Endothelial cell of umbilical vein (primary cell): ENCODE measurements at regions not wholly inside any gene's neighbourhood (a gene's known extent, or its start where the extent isn't known, plus 50 kb on each side); places are given as distances from the start of the nearest gene placed in this dataset.

ENCODE experiments used
- BruUV-seq: library from RNA; stranded (reverse); fragments of 400-500 nt; replicated peaks from 2 replicates; lab custom pipeline; 2021; lab: Mats Ljungman, UMichigan
- CTCF ChIA-PET: fragments of 300-600, 350-600 bp; sonication (Branson Sonifier 250); formaldehyde crosslinking; loops from one replicate; lab custom pipeline; 2021; ENCODE audit warnings: antibody characterized with exemption, inconsistent platforms; lab: Charles Lee
- POLR2A ChIA-PET: fragments of 300-600, 350-600 bp; sonication (Branson Sonifier 250); formaldehyde crosslinking; loops from one replicate; lab custom pipeline; 2021; ENCODE audit warnings: antibody characterized with exemption, inconsistent platforms; lab: Charles Lee
- DNase-seq: peaks from one replicate; pipeline ENCODE4 v3.0.0-alpha.2; 2011; ENCODE audit warnings: low read depth, low spot score
- FAIRE-seq: peaks from 2 replicates; lab custom pipeline; 2011; peaks lifted over from hg19 to GRCh38; lab: Jason Lieb, UNC
- H2AFZ ChIP-seq: 2 replicates; pipeline ENCODE4 v1.6.0; 2012; ENCODE audit warnings: low read depth, low read length, control low read depth, inconsistent platforms
- H3K27ac ChIP-seq: 2 replicates; pipeline ENCODE4 v1.5.1; 2011; ENCODE audit warnings: low read depth, mild to moderate bottlenecking, control low read depth, low read length, moderate library complexity; ENCODE audit not compliant: insufficient read depth
- H3K27me3 ChIP-seq, 2 experiments: 2 replicates each; pipeline versions ENCODE4 v1.6.0 to v1.6.1; 2011; ENCODE audit warnings: low read length in 2 of 2, mixed read lengths in 1 of 2; ENCODE audit not compliant: control insufficient read depth in 2 of 2, insufficient read depth in 2 of 2
- H3K36me3 ChIP-seq, 2 experiments: 2 replicates in 1 of 2; 3 replicates in 1 of 2; pipeline ENCODE4 v1.5.1; 2011; ENCODE audit warnings: low read length in 2 of 2, mild to moderate bottlenecking in 1 of 2, moderate library complexity in 1 of 2; ENCODE audit not compliant: control insufficient read depth in 2 of 2, insufficient read depth in 2 of 2; ENCODE audit errors: extremely low read depth in 1 of 2
- H3K4me1 ChIP-seq: 3 replicates; pipeline ENCODE4 v1.5.1; 2011; ENCODE audit warnings: mild to moderate bottlenecking, low read length; ENCODE audit not compliant: control insufficient read depth, insufficient read depth; ENCODE audit errors: extremely low read depth
- H3K4me2 ChIP-seq: 2 replicates; pipeline ENCODE4 v1.6.1; 2011; ENCODE audit warnings: low read length, control low read depth, mixed read lengths; ENCODE audit not compliant: insufficient read depth
- H3K4me3 ChIP-seq, 3 experiments: fragments of 200-600 bp in 1 of 3; sonication (generic), shearing (Covaris generic) in 1 of 3; replicated peaks in 1 of 3; 2 replicates each; pipeline ENCODE4 v1.5.1; 2011 to 2016; ENCODE audit warnings: control low read depth in 3 of 3, low read length in 3 of 3, mild to moderate bottlenecking in 2 of 3, inconsistent platforms in 1 of 3, low read depth in 1 of 3, moderate library complexity in 1 of 3; ENCODE audit not compliant: insufficient read depth in 1 of 3
- H3K79me2 ChIP-seq: 2 replicates; pipeline ENCODE4 v1.6.0; 2012; ENCODE audit warnings: low read length, inconsistent platforms; ENCODE audit not compliant: control insufficient read depth, insufficient read depth
- H3K9ac ChIP-seq: replicated peaks from 2 replicates; pipeline ENCODE3; 2011; ENCODE audit warnings: low read length, control low read depth; ENCODE audit not compliant: insufficient read depth; ENCODE audit errors: extremely low read depth
- H3K9me1 ChIP-seq: replicated peaks from 3 replicates; pipeline ENCODE4 v1.6.0; 2011; ENCODE audit warnings: mild to moderate bottlenecking, low read length; ENCODE audit not compliant: control insufficient read depth, insufficient read depth; ENCODE audit errors: extremely low read depth
- H3K9me3 ChIP-seq: replicated peaks from 2 replicates; pipeline ENCODE4 v1.5.1; 2012; ENCODE audit warnings: low read length, inconsistent platforms; ENCODE audit not compliant: control insufficient read depth, insufficient read depth
- H4K20me1 ChIP-seq: replicated peaks from 2 replicates; pipeline ENCODE3; 2011; ENCODE audit warnings: mild to moderate bottlenecking, low read length; ENCODE audit not compliant: control insufficient read depth, insufficient read depth; ENCODE audit errors: extremely low read depth
- CTCF ChIP-seq, 2 donors: IDR thresholded peaks; 1 replicate in 1 of 2; 2 replicates in 1 of 2; pipeline ENCODE4 v1.5.1; 2011; ENCODE audit warnings: low read length in 2 of 2, mild to moderate bottlenecking in 2 of 2, moderate library complexity in 2 of 2, control low read depth in 1 of 2, inconsistent platforms in 1 of 2, low read depth in 1 of 2; ENCODE audit not compliant: insufficient read depth in 1 of 2; ENCODE audit errors: extremely low read depth in 1 of 2
- EZH2 ChIP-seq: IDR thresholded peaks from 2 replicates; pipeline ENCODE4 v1.6.1; 2012; ENCODE audit warnings: borderline replicate concordance, low read depth, mild to moderate bottlenecking, moderate library complexity, low read length, inconsistent platforms; ENCODE audit not compliant: severe bottlenecking
- FOS ChIP-seq: IDR thresholded peaks from 2 replicates; pipeline ENCODE4 v1.6.1; 2011; ENCODE audit warnings: mild to moderate bottlenecking, low read length, moderate library complexity, borderline replicate concordance; ENCODE audit not compliant: insufficient read depth
- GATA2 ChIP-seq: IDR thresholded peaks from 2 replicates; pipeline ENCODE4 v1.7.0; 2011; ENCODE audit warnings: low read depth, mild to moderate bottlenecking, moderate library complexity, mixed read lengths, low read length; ENCODE audit not compliant: insufficient read length, insufficient read depth
- JUN ChIP-seq: IDR thresholded peaks from 2 replicates; pipeline ENCODE4 v1.6.1; 2011; ENCODE audit warnings: borderline replicate concordance, low read depth; ENCODE audit not compliant: insufficient read length, insufficient read depth
- MAX ChIP-seq: IDR thresholded peaks from 2 replicates; pipeline ENCODE4 v1.6.1; 2011; ENCODE audit not compliant: insufficient read depth, insufficient read length
- MYC ChIP-seq: IDR thresholded peaks from one replicate; pipeline ENCODE4 v1.6.1; 2011; ENCODE audit warnings: mild to moderate bottlenecking, low read depth, low read length
- POLR2A ChIP-seq: IDR thresholded peaks from 2 replicates; pipeline ENCODE4 v1.6.1; 2012; ENCODE audit warnings: low read depth, mild to moderate bottlenecking, control low read depth, low read length
- POLR2AphosphoS5 ChIP-seq: IDR thresholded peaks from 2 replicates; pipeline ENCODE4 v1.6.1; 2012; ENCODE audit warnings: low read depth, mild to moderate bottlenecking, control low read depth, low read length, moderate library complexity; ENCODE audit not compliant: insufficient read depth
- dilution Hi-C: fragments of 300-500 bp; cut with MboI; formaldehyde crosslinking; loops from one replicate; pipeline ENCODE4 v1.15.0; 2019; ENCODE audit warnings: low sequenced_read_pairs; ENCODE audit not compliant: extremely low pct_ligation_motif_present
- intact Hi-C: fragments of 100-400 bp; cut with micrococcal nuclease; formaldehyde crosslinking; loops from one replicate; pipeline ENCODE4 v1.10.0; 2022

GRCh38 chr6:144406796-144407195, 121.7 kb downstream of the UTRN start:
- BruUV-seq: no TSS peak
- DNase-seq (peak; percentile 82), FAIRE-seq (peak; percentile 15)
- Histone ChIP-seq H3K4me3 (no peak overlapping the region), H3K27me3 (no peaks in the 10 kb centered on the region), H3K9me1 (no peaks in the 10 kb centered on the region), H3K9me3 (no peaks in the 10 kb centered on the region), H3K27ac (no peak overlapping the region), H3K9ac (no peak overlapping the region), H4K20me1 (peaks cover 20% of the 10 kb centered on the region), H3K36me3 (peaks cover 0 to 2% of the 10 kb centered on the region in 2 experiments), H3K4me1 (peaks cover 14% of the 10 kb centered on the region), H3K79me2 (peaks cover 59% of the 10 kb centered on the region), H3K4me2 (peak overlapping the region; percentile 20), H2AFZ (no peak overlapping the region)
- intact Hi-C loops (no loop called here), dilution Hi-C loops (no loop called here)
- TF ChIP-seq GATA2: peak; percentile 38
- no peak for TF ChIP-seq JUN
- ChIA-PET CTCF (interaction anchor here (0.6 to 1.8 kb wide), 6 partner anchors 9 to 188 kb away, joined by 3 to 5 read pairs (median 4); no protein-coding TSS in a partner anchor), POLR2A (no interaction called here)

- dilution Hi-C loops: no loop called here
- no peak overlapping the region for H2AFZ ChIP-seq
- peaks cover 14% of the 10 kb centered on the region for H3K4me1 ChIP-seq
- H3K9ac ChIP-seq: no peak overlapping the region
- H3K27me3 ChIP-seq: no peaks in the 10 kb centered on the region
- H4K20me1 ChIP-seq: peaks cover 20% of the 10 kb centered on the region
- no peak overlapping the region for H3K4me3 ChIP-seq
- ChIA-PET CTCF (interaction anchor here (0.7 to 0.8 kb wide), 2 partner anchors 26 to 189 kb away, joined by 3 read pairs; no protein-coding TSS in a partner anchor), POLR2A (no interaction called here)
- BruUV-seq: no TSS peak
- H3K36me3 ChIP-seq: peaks cover 0 to under 1% of the 10 kb centered on the region in 2 experiments
- no peak overlapping the region for H3K27ac ChIP-seq
- no peak for DNase-seq
- H3K4me2 ChIP-seq: no peak overlapping the region
- intact Hi-C loops: no loop called here
- no peaks in the 10 kb centered on the region for H3K9me3 ChIP-seq
- no peaks in the 10 kb centered on the region for H3K9me1 ChIP-seq
- no peak for TF ChIP-seq FOS
- no peak for TF ChIP-seq MAX
- no peak for TF ChIP-seq GATA2
- TF ChIP-seq JUN: no peak
- no peak for TF ChIP-seq POLR2A
- TF ChIP-seq EZH2: no peak
- TF ChIP-seq POLR2AphosphoS5: no peak
- no peak for TF ChIP-seq MYC
- TF ChIP-seq CTCF (IDR thresholded peaks at IDR 0.05; ENCODE audit: extremely low read depth in 1 of 2, insufficient read depth in 1 of 2, low read depth in 1 of 2, low read length in 2 of 2): no peak
- peaks cover 55% of the 10 kb centered on the region for H3K79me2 ChIP-seq
- FAIRE-seq: no peak
These were observed 123.0 kb downstream of the UTRN start for GRCh38 chr6:144408161-144408560.
